ENCODE measurements at regions not wholly inside any gene's neighbourhood (a gene's known extent, or its start where the extent isn't known, plus 50 kb on each side); places are given as distances from the start of the nearest gene placed in this dataset.

- no peak for TF ChIP-seq CTCF (conservative IDR thresholded peaks at IDR 0.05)
- no peak for DNase-seq (ENCODE audit: low read depth, low spot score)
- Mint-ChIP-seq H3K9me3 (no peaks in the 10 kb centered on the region), H3K36me3 (ENCODE audit: low read depth) (no peaks in the 10 kb centered on the region), H3K27me3 (ENCODE audit: low read depth) (no peaks in the 10 kb centered on the region), H3K27ac (ENCODE audit: unreplicated experiment) (no peak overlapping the region), H3K4me3 (no peak overlapping the region), H3K4me1 (peaks cover 17% of the 10 kb centered on the region)
Observed at GRCh38 chr4:102170910-102171309, 174.4 kb downstream of the SLC39A8 start.

- no peaks in the 10 kb centered on the region for H3K9me3 Mint-ChIP-seq
- no peaks in the 10 kb centered on the region for H3K36me3 Mint-ChIP-seq (ENCODE audit: low read depth)
- no peak overlapping the region for H3K27ac Mint-ChIP-seq (ENCODE audit: unreplicated experiment)
- no peak for TF ChIP-seq CTCF (conservative IDR thresholded peaks at IDR 0.05)
- peak; percentile 22 for DNase-seq (ENCODE audit: low read depth, low spot score)
- H3K4me1 Mint-ChIP-seq, result peaks cover 17% of the 10 kb centered on the region
- no peak overlapping the region for H3K4me3 Mint-ChIP-seq
- no peaks in the 10 kb centered on the region for H3K27me3 Mint-ChIP-seq (ENCODE audit: low read depth)
Observed at GRCh38 chr4:102169345-102169744, 175.9 kb downstream of the SLC39A8 start.

- Mint-ChIP-seq H3K4me1 (peaks cover 21% of the 10 kb centered on the region), H3K9me3 (no peaks in the 10 kb centered on the region), H3K36me3 (ENCODE audit: low read depth) (no peaks in the 10 kb centered on the region), H3K27ac (ENCODE audit: unreplicated experiment) (no peak overlapping the region), H3K4me3 (no peak overlapping the region), H3K27me3 (ENCODE audit: low read depth) (no peaks in the 10 kb centered on the region)
- TF ChIP-seq CTCF (conservative IDR thresholded peaks at IDR 0.05), result no peak
- no peak for DNase-seq (ENCODE audit: low read depth, low spot score)
Observed at GRCh38 chr4:102168580-102168979, 176.7 kb downstream of the SLC39A8 start.

GRCh38 chr4:102165584-102165983 is 179.7 kb downstream of the SLC39A8 start:
- no peak for TF ChIP-seq CTCF (conservative IDR thresholded peaks at IDR 0.05)
- Mint-ChIP-seq H3K4me3 (no peak overlapping the region), H3K4me1 (peaks cover 25% of the 10 kb centered on the region), H3K27ac (ENCODE audit: unreplicated experiment) (no peak overlapping the region), H3K27me3 (ENCODE audit: low read depth) (no peaks in the 10 kb centered on the region), H3K9me3 (peaks cover 2% of the 10 kb centered on the region), H3K36me3 (ENCODE audit: low read depth) (no peaks in the 10 kb centered on the region)
- no peak for DNase-seq (ENCODE audit: low read depth, low spot score)

GRCh38 chr4:102163404-102164140 is 181.7 kb downstream of the SLC39A8 start:
- Mint-ChIP-seq H3K27ac (ENCODE audit: unreplicated experiment) (no peak overlapping the region), H3K4me3 (no peak overlapping the region), H3K36me3 (ENCODE audit: low read depth) (no peaks in the 10 kb centered on the region), H3K9me3 (peaks cover 2% of the 10 kb centered on the region), H3K27me3 (ENCODE audit: low read depth) (no peaks in the 10 kb centered on the region), H3K4me1 (peaks cover 12% of the 10 kb centered on the region)
- TF ChIP-seq CTCF (conservative IDR thresholded peaks at IDR 0.05), result no peak
- no peak for DNase-seq (ENCODE audit: low read depth, low spot score)
